Stimulated activated CD8-positive, alpha-beta memory T cell treated with anti-CD3 and anti-CD28 coated beads, Interleukin-4, amount 100 ng/mL, for 1 hour (primary cell): ENCODE measurements at regions not wholly inside any gene's neighbourhood (a gene's known extent, or its start where the extent isn't known, plus 50 kb on each side); places are given as distances from the start of the nearest gene placed in this dataset.

Experiments used
- DNase-seq, 2 donors: peaks; one replicate each; pipeline ENCODE4 v3.0.0-alpha.2; 2020; ENCODE audit warnings: low read depth in 2 of 2, low spot score in 1 of 2

DNA sequence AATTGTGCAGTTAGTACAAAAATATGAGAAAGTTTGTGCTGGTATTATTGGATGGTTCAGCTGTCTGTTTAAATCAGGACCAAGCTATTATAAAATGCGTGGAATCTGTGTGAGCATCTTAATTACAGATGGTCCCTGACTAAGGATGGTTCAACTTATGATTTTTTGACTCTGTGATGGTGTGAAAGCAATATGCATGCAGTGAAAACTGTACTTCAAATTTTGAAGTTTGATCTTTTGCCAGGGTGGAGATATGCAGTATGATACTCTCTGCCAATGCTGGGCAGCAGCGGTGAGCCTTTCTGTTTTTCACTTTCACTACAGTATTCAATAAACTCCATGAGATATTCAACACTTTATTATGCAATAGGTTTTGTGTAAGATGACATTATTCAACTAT lies 189.3 kb downstream of the CHST1 start:
- DNase-seq = no peak

DNA sequence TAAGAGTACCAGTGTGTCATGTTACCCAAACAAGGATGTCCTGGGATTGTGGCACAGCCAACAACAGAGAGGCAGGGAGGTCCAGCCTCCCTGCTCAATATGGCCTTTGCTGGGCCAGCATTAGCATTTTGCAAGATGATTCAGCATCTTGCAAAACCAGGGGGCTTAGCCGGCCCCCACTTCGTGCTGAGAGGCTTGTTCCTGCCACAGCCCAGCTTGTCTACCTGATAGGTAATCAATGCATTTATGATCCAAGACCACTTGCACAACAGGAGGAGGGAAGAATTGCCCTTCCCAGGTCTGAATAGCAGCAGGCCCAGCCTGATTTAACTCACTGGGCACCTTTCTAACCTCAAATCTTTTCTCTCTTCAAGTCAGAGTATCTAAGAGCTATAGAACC lies 189.0 kb upstream of the SYT13 start:
- DNase-seq = no peak

DNA sequence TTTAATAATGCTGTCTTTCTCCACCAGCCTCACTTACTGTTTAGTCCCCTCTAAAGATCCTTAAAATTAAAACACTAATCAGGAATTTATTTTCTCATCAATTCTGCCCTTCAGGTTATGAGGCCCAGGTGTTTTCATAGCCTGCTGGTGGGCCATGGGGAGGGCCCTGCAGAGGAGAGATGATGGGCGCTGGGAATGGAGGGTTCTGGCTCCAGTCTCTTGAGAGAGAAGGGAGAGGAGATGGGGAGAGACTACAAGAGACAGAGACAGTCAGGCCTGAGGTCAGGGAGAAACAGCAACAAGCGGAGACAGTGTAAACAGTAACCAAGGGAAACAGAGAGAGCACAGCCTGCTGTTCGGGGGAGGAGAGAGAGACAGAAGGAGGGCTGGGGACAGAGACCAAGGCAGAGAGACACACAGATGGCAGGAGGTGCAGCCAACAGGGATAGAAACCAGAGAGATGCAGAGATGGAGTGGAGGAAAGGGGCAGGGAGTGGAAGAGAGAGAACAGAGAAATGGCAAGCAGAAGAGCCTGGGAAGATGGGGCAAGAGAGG lies 187.3 kb upstream of the SYT13 start:
- no peak for DNase-seq

DNA sequence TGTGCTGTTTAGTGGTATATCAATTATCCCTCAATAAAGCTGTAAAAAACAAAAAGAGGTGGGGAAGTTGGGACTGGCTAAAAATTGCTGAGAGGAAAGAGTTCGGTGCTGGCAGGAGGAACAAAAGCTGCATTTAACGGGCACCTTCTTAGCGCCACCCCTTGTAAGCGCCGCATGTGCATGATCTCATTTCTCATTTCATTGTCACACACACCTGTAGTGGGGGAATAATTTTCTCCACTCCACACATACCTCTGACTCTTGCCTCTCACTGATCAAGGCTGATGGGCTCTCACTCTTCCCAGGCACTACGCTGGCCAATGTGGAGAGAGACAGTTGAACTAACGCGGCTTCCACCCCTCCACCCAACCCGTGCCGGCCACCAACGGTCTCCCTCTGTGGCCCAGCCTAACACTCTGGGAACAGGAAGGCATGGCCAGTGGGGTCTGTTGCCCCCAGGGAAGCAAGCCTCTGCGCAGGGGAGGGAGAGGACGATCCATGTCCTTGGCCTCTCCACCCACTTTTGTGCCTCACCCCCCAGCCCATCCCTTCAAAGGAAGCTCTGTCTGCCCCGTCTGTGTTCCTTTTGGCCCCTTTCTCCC lies 186.7 kb upstream of the SYT13 start:
- DNase-seq = no peak

DNA sequence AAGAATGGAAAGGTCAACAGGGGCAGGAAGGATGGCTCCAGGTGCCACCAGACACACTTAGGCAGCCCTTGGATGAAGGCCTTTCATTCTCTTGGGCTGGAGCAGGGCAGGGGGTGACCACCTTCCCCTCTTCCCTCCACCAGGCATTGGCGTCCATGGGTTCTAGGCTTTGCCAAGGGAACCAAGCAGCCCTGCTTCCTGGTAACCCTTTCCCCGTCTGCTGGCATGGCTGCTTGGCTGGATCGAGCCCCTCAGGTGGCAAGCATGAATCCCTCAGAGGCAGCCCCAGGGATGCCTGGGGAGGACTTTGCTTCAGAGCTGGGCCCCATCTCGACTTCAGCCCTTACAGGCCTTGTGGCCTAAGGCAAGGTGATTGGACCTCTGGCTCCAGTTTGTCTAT lies 185.1 kb upstream of the SYT13 start:
- no peak for DNase-seq

DNA sequence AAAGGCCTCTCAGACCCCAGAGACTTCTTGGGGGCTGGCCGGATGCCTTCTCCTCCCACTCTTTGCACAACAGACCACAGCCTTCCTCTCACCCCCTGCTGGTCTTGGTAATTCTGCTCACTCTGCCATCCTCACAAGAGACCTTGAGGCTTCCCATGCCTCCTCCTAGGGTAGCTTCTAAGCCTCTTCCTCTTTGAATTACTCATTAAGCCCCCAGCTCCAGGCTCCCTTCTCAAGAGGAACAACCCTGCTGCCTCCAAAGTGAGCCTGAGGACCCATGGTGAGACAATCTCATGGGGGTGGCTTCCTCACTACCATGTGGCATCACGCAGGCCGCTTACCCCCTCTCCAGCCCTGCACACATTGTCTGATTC lies 184.6 kb upstream of the SYT13 start:
- DNase-seq = no peak

DNA sequence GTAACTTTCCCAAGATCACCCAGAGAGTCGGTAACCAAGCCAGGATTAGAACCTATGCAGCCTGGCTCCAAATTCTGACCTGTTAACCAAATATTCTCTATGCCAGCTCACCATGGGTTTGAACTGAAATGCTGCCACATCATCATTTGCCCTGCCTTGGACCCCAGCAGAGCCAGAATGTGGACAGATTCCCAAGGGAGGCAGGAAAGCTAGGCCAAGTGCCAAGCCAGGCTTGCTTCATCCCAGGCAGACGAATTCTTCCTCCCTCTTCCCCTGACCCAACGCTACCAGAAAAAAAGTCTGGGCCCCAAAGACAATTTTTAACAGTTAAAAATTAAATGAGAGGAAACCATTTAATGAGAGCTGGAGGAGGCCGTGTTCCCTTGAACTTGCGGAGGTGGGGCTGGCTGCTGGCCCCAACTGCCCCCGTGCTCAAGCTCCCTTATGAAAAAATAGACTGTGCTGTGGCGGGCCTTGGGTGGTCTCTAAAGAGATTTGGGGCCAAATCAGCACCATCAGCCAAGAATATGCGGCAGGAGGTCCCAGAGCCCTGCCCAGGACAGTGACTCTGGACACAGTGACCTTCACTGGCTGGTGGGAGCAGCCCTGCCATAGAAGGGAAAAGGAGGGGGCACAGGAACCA lies 184.1 kb upstream of the SYT13 start:
- no peak for DNase-seq

DNA sequence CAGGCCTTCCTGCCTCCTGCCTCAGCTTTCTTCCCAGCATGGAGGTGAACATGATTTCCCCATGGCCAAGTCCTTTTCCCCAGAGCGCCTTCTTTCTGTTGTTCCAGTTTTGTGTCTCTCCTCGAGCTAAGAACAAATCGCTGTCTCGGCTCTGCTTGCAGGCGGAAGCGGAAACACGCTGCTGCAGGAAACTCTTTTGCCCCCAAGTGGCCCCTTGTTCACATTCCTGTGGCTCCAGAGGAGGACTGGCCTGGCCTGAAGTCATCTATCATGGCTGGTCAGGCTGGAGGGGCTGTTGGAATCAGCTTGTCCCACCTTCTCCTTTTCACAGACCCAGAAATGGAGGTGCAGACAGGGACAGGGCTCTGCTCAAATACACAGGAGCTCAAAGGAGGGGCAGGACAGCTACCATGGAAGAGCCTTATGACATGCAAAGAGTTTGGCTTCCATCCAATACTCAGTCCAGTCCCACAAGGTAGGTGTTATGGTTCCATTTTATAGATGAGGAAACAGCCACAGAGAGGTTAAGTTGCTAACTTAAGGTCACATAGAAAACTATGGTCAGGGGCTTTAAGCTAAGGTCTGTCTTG lies 182.2 kb upstream of the SYT13 start:
- no peak for DNase-seq

DNA sequence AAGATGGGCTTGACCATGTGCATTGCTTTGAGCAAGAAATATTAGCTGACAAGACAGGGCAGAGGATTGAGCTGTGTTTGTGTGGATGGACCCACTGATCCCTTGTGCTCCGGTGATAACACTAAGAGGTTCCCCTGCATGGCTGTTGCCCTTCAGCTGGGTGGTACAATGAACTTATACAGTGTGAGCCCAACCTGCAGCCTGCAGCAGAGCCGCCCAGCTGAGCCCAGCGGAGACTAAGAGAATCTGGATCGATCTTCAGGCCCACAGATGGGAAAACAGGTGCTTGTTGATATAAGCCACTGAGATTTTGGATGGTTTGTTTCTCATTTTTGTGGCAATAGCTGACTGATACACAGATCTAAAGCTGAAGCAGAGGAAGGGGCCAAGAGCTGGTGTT lies 177.4 kb upstream of the SYT13 start:
- no peak for DNase-seq

DNA sequence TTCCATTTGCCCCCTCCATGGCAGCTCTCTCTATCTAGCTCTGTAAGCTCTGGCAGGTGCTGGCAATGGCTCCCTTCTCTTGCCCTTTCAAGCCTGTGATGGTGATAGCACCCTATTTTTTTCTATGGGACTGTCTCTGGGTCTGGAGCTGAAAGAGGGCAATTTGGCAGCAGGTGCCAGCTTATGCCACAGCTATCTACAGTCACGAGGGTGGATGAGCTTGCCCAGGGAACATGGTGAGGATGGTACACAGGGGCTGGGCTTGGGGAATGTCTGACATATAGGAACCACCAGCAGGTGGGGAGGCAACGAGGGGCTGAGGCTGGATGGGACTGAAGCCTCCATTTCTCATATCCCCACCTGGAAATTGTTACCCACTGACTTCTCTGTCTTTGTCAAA lies 175.4 kb upstream of the SYT13 start:
- no peak for DNase-seq

DNA sequence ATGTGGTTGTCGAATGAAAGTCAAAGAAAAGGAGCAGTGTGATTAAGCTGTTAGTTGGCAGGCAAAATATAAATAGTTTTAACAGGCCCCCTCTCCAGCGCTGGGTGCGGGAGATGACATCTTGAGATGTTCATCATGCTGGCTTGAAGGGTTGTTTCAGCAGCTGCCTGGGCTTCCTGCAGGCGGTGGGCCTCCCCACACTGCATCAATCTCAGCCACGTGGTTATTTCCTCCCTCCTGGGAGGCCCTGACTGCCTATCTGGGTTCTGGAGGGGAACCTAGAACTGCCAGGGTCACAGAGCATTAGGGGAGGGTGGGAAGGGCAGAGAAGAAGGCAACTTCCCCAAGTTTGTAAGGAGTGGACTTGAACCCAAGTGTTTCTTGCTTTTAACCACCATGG lies 173.3 kb upstream of the SYT13 start:
- DNase-seq = no peak

DNA sequence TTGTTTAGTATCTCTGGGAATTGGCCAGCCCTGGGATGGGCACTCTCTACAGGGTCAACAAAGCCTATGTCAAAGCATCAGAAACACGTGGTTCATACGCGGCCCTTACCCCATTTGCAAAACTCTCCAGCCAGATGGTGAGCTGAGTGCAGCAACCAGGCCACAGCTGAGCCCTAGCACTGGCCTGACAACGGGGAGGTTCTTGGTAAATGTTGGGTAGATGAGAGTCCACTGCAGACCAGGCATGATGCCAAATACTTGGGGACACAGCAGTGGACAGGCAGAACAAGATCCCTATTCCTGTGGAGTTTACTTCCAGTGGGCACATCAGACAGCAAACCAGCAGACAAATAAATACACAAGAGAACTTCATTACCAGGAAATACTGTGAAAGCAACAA lies 172.1 kb upstream of the SYT13 start:
- DNase-seq = no peak

DNA sequence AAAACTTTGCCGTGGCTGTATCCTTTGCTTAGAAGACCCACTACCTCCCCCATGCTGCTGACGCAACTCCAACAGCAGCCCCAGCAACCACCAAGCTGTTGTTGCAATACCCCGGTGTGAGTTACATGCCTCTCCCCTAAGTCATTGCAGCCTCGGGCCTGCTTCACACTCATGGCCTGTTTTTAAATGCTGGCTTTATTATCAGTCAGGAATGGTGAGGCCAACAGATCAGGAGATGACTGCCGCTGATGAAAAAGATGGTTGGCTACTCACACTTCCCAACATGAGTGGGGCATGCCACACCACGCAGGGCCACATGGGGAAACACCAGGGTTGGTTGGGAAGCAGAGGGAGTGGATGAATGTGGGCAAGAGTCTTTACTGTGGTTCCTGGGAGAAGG lies 171.5 kb upstream of the SYT13 start:
- no peak for DNase-seq

DNA sequence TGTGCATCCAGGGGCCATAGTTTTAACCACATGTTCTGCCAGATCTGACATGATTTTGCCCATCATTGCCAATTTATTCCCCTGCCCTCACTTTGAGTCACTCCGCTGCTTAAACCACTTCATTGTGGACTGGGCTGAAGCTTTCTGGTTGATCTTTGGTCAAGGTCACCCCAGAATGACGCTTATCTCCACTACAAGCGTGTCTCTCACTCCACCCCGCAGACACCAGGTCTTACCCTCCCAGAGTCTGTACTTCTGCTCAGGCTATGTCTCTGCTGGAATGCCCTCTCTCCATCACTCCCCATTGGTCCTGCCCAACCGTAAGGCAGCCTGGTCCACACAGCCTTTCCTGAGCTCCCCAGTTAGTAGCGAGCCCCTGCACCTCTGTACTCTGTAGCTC lies 170.5 kb upstream of the SYT13 start:
- no peak for DNase-seq

DNA sequence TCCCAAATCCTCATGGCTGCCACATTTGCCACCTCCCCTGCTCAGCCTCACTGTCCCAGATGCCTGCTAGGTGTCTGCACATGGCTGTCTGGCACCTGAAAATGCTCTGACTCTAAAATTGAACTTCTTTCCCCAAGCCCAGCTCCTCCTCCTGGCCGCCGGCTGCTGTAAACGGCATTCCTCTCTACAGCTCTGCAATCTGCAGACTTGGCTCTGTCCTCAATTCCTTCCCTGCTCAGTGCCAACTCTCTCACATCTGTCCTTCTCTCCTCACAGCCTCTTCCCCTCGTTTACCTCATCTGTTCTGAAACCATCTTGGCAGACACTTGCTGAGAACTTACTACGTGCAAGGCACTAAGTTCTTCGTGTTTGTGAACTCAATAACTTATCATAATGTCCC lies 169.4 kb upstream of the SYT13 start:
- DNase-seq = no peak

DNA sequence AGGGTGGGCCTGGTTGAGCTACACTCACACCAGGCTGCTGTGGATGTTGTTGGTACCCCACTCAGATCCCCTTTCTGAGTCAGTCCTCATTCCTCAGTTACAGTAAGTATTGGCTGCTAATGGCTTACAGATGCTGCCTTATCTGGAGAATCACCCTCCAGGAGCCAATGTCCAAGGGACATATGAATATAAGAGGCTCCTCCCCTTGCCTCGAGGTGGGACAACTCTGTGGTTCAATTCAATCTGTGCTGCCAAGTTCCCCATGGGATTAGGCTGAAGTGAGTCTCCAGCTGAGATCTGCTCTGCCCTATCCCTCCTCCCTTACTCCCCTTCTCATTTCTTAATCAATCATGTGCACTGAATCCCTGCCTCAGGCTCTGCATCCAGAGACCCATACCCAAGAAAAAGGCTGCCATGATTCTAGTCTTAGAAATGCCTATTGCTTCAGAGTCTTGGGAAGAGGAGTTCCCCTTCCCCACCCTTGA lies 168.8 kb upstream of the SYT13 start:
- no peak for DNase-seq

DNA sequence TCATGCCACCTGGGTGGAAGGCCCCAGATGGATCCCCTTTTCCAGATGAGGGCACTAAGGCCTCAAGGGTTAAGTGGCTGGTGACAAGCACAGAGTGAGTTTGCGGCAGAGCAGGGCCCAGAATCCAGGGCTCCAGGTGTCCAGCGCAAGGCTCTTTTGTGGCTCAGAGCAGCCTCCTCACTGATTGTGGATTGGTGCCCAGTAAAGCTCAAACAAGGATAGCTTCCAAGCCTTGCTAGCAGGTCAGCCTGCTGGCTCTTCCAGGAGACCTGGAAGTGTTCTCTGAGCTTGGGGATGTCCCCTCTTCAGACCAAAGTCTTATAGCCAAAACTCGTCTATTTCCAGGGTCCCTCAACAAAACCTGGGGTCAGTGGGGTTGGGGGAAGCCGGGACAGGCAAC lies 167.6 kb upstream of the SYT13 start:
- no peak for DNase-seq

DNA sequence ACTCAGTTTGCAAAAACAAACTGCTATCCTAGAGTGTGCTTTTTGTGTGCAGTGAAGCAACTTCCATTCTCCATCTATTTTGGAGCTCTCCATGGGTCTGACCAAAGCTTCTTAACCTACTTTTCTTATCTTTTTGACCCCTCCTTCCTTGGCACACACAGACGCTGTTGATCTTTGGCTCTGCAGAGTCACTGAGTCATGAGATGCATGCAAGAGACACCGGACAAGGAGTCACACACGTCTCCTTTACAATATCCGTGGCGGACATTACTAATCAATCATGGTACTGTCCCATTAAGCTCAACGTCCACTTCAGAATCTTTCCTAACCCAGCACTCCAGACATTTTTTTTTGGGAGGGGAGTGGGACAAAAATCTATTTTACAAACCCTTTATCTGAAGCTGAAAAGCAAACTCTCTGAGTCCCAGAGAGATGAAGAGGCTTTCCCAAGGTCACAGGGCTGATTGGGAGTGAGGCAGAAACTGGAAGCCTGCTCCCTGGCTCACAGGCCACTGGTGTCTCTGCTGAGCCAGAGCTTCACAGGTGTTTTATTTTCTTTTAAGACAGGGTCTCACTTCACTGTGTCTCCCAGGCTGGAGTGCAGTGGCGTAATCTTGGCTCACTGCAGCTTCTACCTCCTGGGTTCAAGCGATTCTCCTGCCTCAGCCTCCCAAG lies 165.8 kb upstream of the SYT13 start:
- no peak for DNase-seq

DNA sequence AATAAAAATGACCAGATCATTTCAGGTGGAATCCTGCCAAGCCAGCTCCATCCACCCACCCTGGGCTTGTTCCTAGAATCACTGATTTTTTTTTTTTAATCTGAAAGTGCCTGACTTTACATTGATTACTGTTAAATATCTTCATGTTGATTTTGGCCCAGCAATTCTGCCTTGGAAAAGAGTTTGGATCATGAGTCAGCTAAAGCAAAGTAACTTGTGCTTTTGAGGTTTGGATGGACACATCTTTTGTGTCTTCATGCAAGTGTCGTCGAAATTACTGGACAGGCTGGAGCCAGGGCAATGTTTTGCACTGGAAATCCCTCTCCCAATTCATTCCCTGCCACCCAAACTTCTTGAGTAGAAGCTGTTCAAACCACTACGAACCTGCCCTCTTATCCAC lies 164.0 kb upstream of the SYT13 start:
- no peak for DNase-seq

DNA sequence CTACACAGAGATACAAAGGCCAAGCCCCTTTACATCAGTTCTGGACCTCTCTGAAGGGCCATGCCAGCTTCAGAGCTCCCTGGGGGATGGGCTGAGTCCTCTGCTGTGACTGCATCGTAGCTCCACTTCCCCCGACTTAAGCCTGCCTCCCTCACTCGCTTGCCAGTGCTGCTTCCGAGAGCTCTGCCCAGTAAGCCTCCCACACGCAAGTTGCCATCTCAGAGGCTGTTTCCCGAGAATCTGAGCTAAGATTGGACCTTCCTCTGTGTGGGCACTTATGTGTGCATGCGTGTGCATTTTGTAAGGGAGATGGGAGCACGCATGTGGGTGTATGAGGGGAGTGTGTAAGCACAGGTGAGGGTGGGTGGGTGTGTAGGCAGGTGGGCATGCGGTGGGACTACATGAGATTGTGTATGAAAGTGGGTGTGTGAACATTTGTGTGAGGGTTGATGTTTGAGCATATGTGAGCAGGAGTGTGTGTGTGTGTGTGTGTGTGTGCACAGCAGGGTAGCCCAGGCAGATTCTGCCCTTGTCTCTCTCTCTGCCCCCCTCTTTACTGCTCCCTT lies 163.0 kb upstream of the SYT13 start:
- DNase-seq = no peak

DNA sequence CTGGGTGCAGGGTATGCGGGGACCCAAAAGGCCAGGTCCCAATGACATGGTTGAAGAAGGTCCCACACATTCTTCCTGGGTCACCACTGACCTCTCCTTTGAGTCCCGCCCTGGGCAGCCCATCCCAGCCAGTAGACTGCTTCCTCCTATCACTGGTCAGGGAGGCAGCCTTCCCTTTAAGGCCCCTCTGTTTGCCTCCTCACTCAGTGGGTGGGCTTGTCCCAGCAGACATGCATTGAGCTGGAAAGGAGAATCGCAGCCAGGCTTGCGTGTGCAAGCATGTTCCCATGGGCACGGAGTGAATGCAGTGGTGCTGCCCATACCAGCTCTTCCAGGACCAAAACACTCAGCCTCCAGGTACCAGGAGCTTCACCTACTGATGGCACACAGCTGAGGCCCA lies 162.4 kb upstream of the SYT13 start:
- DNase-seq = no peak

DNA sequence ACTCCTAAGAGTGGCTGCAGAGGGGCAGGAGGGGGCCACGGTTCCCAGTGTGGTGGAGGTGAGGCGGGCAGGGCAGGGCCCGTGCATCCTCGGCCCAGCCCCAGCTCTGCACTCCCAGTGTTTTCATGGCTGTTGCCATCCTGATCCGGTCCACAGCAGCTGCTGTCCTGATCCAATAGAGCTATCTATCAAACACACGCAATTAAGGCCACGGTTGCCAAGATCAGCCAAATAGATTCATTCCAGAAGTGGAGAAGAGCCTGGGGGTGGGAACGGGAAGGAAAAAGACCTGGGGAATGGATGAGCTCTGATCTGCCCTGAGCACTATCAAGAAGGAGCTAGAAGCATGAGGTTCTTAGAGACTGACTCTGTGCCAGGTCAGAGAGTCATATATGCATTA lies 160.9 kb upstream of the SYT13 start:
- no peak for DNase-seq
